Islet of Langerhans (tissue), 1 donor: ENCODE measurements at regions not wholly inside any gene's neighbourhood (a gene's known extent, or its start where the extent isn't known, plus 50 kb on each side); places are given as distances from the start of the nearest gene placed in this dataset.
A peak's percentile ranks its signal among the peaks of the same experiment; 100 is the strongest.

Experiments
- FAIRE-seq: peaks from one replicate; lab custom pipeline; 2011; peaks lifted over from hg19 to GRCh38; lab: Jason Lieb, UNC

- no peak for FAIRE-seq
Measured at GRCh38 chr18:48488388-48488850, 50.4 kb upstream of the CTIF start.

GRCh38 chr18:48486754-48487153 lies 52.1 kb upstream of the CTIF start:
- no peak for FAIRE-seq

- no peak for FAIRE-seq
Measured at GRCh38 chr18:48485828-48486405, 52.9 kb upstream of the CTIF start.

- no peak for FAIRE-seq
Measured at GRCh38 chr18:48481092-48481491, 57.7 kb upstream of the CTIF start.

GRCh38 chr18:48479531-48479930 lies 59.3 kb upstream of the CTIF start:
- peak; percentile 64 for FAIRE-seq

- no peak for FAIRE-seq
Measured at GRCh38 chr18:48477348-48477747, 61.5 kb upstream of the CTIF start.

GRCh38 chr18:48476550-48476917 lies 62.3 kb upstream of the CTIF start:
- no peak for FAIRE-seq

GRCh38 chr18:48475635-48476549 lies 62.9 kb upstream of the CTIF start:
- FAIRE-seq: peak; percentile 91

- FAIRE-seq: no peak
Measured at GRCh38 chr18:48473816-48474215, 64.6 kb upstream of the ZBTB7C start.

GRCh38 chr18:48472610-48473009 lies 63.4 kb upstream of the ZBTB7C start:
- no peak for FAIRE-seq

- no peak for FAIRE-seq
Measured at GRCh38 chr18:48470484-48471180, 61.4 kb upstream of the ZBTB7C start.

GRCh38 chr18:48468151-48468550 lies 59.0 kb upstream of the ZBTB7C start:
- no peak for FAIRE-seq

- no peak for FAIRE-seq
Measured at GRCh38 chr18:48467231-48467630, 58.0 kb upstream of the ZBTB7C start.

- no peak for FAIRE-seq
Measured at GRCh38 chr18:48462510-48462909, 53.3 kb upstream of the ZBTB7C start.

- FAIRE-seq: no peak
Measured at GRCh38 chr18:48460929-48461583, 51.9 kb upstream of the ZBTB7C start.

- no peak for FAIRE-seq
Measured at GRCh38 chr18:48459465-48459864, 50.3 kb upstream of the ZBTB7C start.

- no peak for FAIRE-seq
Measured at GRCh38 chr18:48459016-48459415, 49.8 kb upstream of the ZBTB7C start.
